Brain microvascular endothelial cell (primary cell): ENCODE measurements at regions not wholly inside any gene's neighbourhood (a gene's known extent, or its start where the extent isn't known, plus 50 kb on each side); places are given as distances from the start of the nearest gene placed in this dataset.

ENCODE experiments used
- DNase-seq: peaks from one replicate; pipeline ENCODE4 v3.0.0-alpha.2; 2020
- H3K27ac ChIP-seq: fragments of 250-450 bp; sonication (Bioruptor Pico); 2 replicates; pipeline ENCODE4 v1.5.1; 2020; ENCODE audit warnings: mild to moderate bottlenecking, moderate library complexity
- H3K27me3 ChIP-seq: fragments of 250-450 bp; sonication (Bioruptor Pico); replicated peaks from 2 replicates; pipeline ENCODE4 v1.5.1; 2020; ENCODE audit warnings: mild to moderate bottlenecking
- H3K36me3 ChIP-seq: fragments of 250-450 bp; sonication (Bioruptor Pico); replicated peaks from 2 replicates; pipeline ENCODE4 v1.5.1; 2020; ENCODE audit warnings: mild to moderate bottlenecking
- H3K4me3 ChIP-seq: 2 replicates; pipeline ENCODE4 v1.5.1; 2011; ENCODE audit warnings: low read depth, mild to moderate bottlenecking, control low read depth, low read length, moderate library complexity
- CTCF ChIP-seq: IDR thresholded peaks from 2 replicates; pipeline ENCODE4 v1.5.1; 2011; ENCODE audit warnings: low read depth, mild to moderate bottlenecking, moderate library complexity, low read length, control low read depth, inconsistent platforms; ENCODE audit errors: missing control alignments
- in situ Hi-C: cut with HindIII; loops from 2 replicates; pipeline ENCODE4 v1.10.0; 2017; ENCODE audit warnings: low sequenced_read_pairs, low pct_ligation_motif_present

GRCh38 chr4:65789805-65790204 is 119.5 kb upstream of the EPHA5 start:
- Histone ChIP-seq H3K36me3 (no peaks in the 10 kb centered on the region), H3K27me3 (no peaks in the 10 kb centered on the region), H3K27ac (no peak overlapping the region), H3K4me3 (no peak overlapping the region)
- no peak for TF ChIP-seq CTCF
- in situ Hi-C loops, result no loop called here
- no peak for DNase-seq

DNA sequence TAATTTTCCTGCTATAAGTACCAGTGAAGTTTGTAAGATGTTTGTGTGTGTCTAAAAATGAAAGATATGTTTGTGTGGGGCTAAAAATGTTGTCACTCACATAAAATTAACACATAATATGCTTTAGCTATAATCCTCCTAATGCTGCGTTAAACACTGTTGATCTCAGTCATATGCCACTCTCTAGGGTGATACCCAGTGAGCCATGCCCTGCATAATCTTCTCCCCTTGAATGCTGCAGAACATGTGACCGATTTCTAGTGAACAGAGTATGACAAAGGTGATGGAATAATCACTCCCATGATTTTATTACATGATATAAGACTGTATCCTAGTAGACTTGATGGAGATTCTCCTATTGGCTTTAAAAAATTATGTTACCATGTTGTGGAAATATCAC is 119.1 kb upstream of the EPHA5 start:
- Histone ChIP-seq H3K27ac (no peak overlapping the region), H3K27me3 (no peaks in the 10 kb centered on the region), H3K4me3 (no peak overlapping the region), H3K36me3 (no peaks in the 10 kb centered on the region)
- in situ Hi-C loops, result no loop called here
- no peak for TF ChIP-seq CTCF
- DNase-seq, result no peak

- in situ Hi-C loops, result no loop called here
- H3K27me3 ChIP-seq, result no peaks in the 10 kb centered on the region
- no peak overlapping the region for H3K27ac ChIP-seq
- no peak overlapping the region for H3K4me3 ChIP-seq
- no peak for DNase-seq
- TF ChIP-seq CTCF, result no peak
- H3K36me3 ChIP-seq, result no peaks in the 10 kb centered on the region
These were observed 107.0 kb upstream of the EPHA5 start for GRCh38 chr4:65777270-65777669.

DNA sequence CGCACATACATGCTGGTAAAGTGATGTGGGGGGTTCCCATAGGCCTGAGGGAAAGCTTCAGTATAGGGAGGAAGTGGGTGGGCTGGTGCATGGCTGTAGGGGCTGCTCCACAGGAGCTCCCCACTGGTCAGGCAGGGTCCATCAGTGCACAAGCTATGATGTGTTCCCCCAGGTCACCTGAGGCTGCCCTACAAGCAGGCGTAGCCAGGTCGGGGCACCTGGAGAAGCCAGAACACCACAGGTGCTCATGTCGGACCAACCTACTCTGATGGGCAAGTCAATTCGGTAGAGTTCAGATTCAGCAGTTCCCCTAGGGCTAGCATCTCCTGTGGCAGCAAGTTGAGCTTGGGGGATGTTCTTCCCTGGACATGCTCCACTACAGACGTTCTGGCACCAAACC is 103.3 kb upstream of the EPHA5 start:
- Histone ChIP-seq H3K27ac (no peak overlapping the region), H3K36me3 (no peaks in the 10 kb centered on the region), H3K27me3 (no peaks in the 10 kb centered on the region), H3K4me3 (no peak overlapping the region)
- in situ Hi-C loops, result no loop called here
- TF ChIP-seq CTCF, result no peak
- DNase-seq, result no peak

GRCh38 chr4:65747386-65747785 is 77.1 kb upstream of the EPHA5 start:
- no peak for TF ChIP-seq CTCF
- Histone ChIP-seq H3K36me3 (no peaks in the 10 kb centered on the region), H3K27me3 (no peaks in the 10 kb centered on the region), H3K4me3 (no peak overlapping the region), H3K27ac (no peak overlapping the region)
- DNase-seq, result no peak
- in situ Hi-C loops, result no loop called here

DNA sequence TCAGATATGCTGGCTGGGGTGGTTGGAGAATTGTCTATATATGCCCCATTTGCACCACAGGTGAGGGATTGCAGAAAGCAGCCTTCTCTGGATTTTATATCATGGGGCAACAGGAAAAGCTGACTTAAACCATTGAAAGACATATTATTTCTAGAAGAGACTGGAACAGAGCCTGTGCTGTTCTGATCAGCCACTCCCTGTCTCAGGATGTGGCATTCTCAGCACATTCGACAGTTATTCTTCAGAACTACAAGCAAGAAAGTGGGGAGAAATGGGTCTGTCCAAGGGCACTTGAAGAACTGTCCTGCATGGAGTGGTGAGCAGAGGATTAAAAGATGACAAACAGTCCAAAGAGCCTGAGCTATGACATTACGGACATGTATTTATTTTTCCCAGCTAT is 67.8 kb upstream of the EPHA5 start:
- H3K27me3 ChIP-seq, result no peaks in the 10 kb centered on the region
- no peak overlapping the region for H3K4me3 ChIP-seq
- DNase-seq, result no peak
- TF ChIP-seq CTCF, result no peak
- in situ Hi-C loops, result no loop called here
- H3K27ac ChIP-seq, result no peak overlapping the region
- no peaks in the 10 kb centered on the region for H3K36me3 ChIP-seq
